ENCODE measurements at regions not wholly inside any gene's neighbourhood (a gene's known extent, or its start where the extent isn't known, plus 50 kb on each side); places are given as distances from the start of the nearest gene placed in this dataset.

GRCh38 chr3:148546959-148547358 lies 150.7 kb upstream of the AGTR1 start:
- TF ChIP-seq CTCF (conservative IDR thresholded peaks at IDR 0.05; ENCODE audit: low read depth in 2 of 2) (no peak), EZH2 (IDR thresholded peaks at IDR 0.05; ENCODE audit: low read depth, unreplicated experiment) (no peak), JUNB (IDR thresholded peaks at IDR 0.05; ENCODE audit: unreplicated experiment) (no peak), EZH2phosphoT487 (IDR thresholded peaks at IDR 0.05; ENCODE audit: unreplicated experiment) (no peak), POLR2AphosphoS5 (IDR thresholded peaks at IDR 0.05; ENCODE audit: low read depth) (no peak), NANOG (IDR thresholded peaks at IDR 0.05; ENCODE audit: borderline replicate concordance) (no peak), ETS1 (IDR thresholded peaks at IDR 0.05) (no peak), STAT1 (IDR thresholded peaks at IDR 0.05; ENCODE audit: unreplicated experiment) (no peak), ZNF462 (CRISPR knock-in tag; IDR thresholded peaks at IDR 0.05) (no peak), ZNF114 (CRISPR knock-in tag; IDR thresholded peaks at IDR 0.05) (no peak), CREB1 (CRISPR knock-in tag; IDR thresholded peaks at IDR 0.05; ENCODE audit: low read depth) (no peak)
- TF ChIP-seq, protein P1, sequence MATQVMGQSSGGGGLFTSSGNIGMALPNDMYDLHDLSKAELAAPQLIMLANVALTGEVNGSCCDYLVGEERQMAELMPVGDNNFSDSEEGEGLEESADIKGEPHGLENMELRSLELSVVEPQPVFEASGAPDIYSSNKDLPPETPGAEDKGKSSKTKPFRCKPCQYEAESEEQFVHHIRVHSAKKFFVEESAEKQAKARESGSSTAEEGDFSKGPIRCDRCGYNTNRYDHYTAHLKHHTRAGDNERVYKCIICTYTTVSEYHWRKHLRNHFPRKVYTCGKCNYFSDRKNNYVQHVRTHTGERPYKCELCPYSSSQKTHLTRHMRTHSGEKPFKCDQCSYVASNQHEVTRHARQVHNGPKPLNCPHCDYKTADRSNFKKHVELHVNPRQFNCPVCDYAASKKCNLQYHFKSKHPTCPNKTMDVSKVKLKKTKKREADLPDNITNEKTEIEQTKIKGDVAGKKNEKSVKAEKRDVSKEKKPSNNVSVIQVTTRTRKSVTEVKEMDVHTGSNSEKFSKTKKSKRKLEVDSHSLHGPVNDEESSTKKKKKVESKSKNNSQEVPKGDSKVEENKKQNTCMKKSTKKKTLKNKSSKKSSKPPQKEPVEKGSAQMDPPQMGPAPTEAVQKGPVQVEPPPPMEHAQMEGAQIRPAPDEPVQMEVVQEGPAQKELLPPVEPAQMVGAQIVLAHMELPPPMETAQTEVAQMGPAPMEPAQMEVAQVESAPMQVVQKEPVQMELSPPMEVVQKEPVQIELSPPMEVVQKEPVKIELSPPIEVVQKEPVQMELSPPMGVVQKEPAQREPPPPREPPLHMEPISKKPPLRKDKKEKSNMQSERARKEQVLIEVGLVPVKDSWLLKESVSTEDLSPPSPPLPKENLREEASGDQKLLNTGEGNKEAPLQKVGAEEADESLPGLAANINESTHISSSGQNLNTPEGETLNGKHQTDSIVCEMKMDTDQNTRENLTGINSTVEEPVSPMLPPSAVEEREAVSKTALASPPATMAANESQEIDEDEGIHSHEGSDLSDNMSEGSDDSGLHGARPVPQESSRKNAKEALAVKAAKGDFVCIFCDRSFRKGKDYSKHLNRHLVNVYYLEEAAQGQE (IDR thresholded peaks at IDR 0.05; ENCODE audit: unreplicated experiment): no peak

Data from GM23338 (cell line).